ENCODE measurements at regions not wholly inside any gene's neighbourhood (a gene's known extent, or its start where the extent isn't known, plus 50 kb on each side); places are given as distances from the start of the nearest gene placed in this dataset.

GRCh38 chr3:150308481-150309256, 99.4 kb upstream of the TSC22D2 start:
- Histone ChIP-seq H3K27me3 (ENCODE audit: control insufficient read depth in 3 of 3, insufficient read depth in 3 of 3, low read depth in 1 of 3, low read length in 3 of 3) (peaks cover 0 to 5% (median 0%) of the 10 kb centered on the region in 3 experiments), H4K8ac (ENCODE audit: low read depth, low read length) (no peak overlapping the region), H3K14ac (ENCODE audit: low read length) (no peak overlapping the region), H3K18ac (ENCODE audit: low read length) (no peak overlapping the region), H2BK15ac (ENCODE audit: low read length) (no peak overlapping the region), H3K9ac (ENCODE audit: low read depth, low read length, poor library complexity) (no peak overlapping the region), H3K36me3 (replicated peaks in 1 of 2; ENCODE audit: control insufficient read depth in 2 of 2, insufficient read depth in 2 of 2, low read length in 2 of 2) (no peaks in the 10 kb centered on the region), H3K4me1 (ENCODE audit: control insufficient read depth in 2 of 2, insufficient read depth in 1 of 2, low read depth in 1 of 2, low read length in 2 of 2) (no peaks in the 10 kb centered on the region), H3K4me2 (ENCODE audit: insufficient read depth, low read length, poor library complexity, severe bottlenecking) (no peak overlapping the region), H3K4me3 (ENCODE audit: low read length in 2 of 2) (no peak overlapping the region), H3K23ac (ENCODE audit: low read depth, low read length, poor library complexity) (no peak overlapping the region), H3K9me3 (replicated peaks in 1 of 2; ENCODE audit: control insufficient read depth in 2 of 2, insufficient read depth in 1 of 2, low read depth in 1 of 2, low read length in 2 of 2) (no peaks in the 10 kb centered on the region), H2AFZ (ENCODE audit: low read length) (no peak overlapping the region), H3K27ac (replicated peaks; ENCODE audit: low read length) (no peak overlapping the region), H2BK5ac (ENCODE audit: low read length) (no peak overlapping the region), H2AK5ac (ENCODE audit: low read depth, low read length) (no peak overlapping the region), H2BK12ac (ENCODE audit: low read length) (peak overlapping the region; percentile 33), H4K91ac (ENCODE audit: low read depth, low read length, poor library complexity) (no peak overlapping the region), H3K79me1 (ENCODE audit: low read depth, low read length) (no peaks in the 10 kb centered on the region), H3K4ac (ENCODE audit: low read length) (no peak overlapping the region), H2BK120ac (ENCODE audit: low read depth, low read length) (no peak overlapping the region)
- WGBS, 2 donors (ENCODE audit: extremely low coverage in 2 of 2, insufficient read length in 2 of 2, insufficient replicate concordance in 1 of 2) = no CpG with 5 or more reads among the region's 12 CpGs
- no peak for DNase-seq (ENCODE audit: low spot score)

- no CpG with 5 or more reads among the region's 4 CpGs for WGBS, 2 donors (ENCODE audit: extremely low coverage in 2 of 2, insufficient read length in 2 of 2, insufficient replicate concordance in 1 of 2)
- no peak overlapping the region for H3K4me2 ChIP-seq (ENCODE audit: insufficient read depth, low read length, poor library complexity, severe bottlenecking)
- H2BK12ac ChIP-seq (ENCODE audit: low read length) = no peak overlapping the region
- no peaks in the 10 kb centered on the region for H3K4me1 ChIP-seq (ENCODE audit: control insufficient read depth in 2 of 2, insufficient read depth in 1 of 2, low read depth in 1 of 2, low read length in 2 of 2)
- H3K27me3 ChIP-seq (ENCODE audit: control insufficient read depth in 3 of 3, insufficient read depth in 3 of 3, low read depth in 1 of 3, low read length in 3 of 3) = peaks cover 0 to 3% (median 0%) of the 10 kb centered on the region in 3 experiments
- no peak overlapping the region for H2AK5ac ChIP-seq (ENCODE audit: low read depth, low read length)
- H3K23ac ChIP-seq (ENCODE audit: low read depth, low read length, poor library complexity) = no peak overlapping the region
- H3K9ac ChIP-seq (ENCODE audit: low read depth, low read length, poor library complexity) = no peak overlapping the region
- DNase-seq (ENCODE audit: low spot score) = no peak
- no peak overlapping the region for H4K91ac ChIP-seq (ENCODE audit: low read depth, low read length, poor library complexity)
- H3K36me3 ChIP-seq (replicated peaks in 1 of 2; ENCODE audit: control insufficient read depth in 2 of 2, insufficient read depth in 2 of 2, low read length in 2 of 2) = no peaks in the 10 kb centered on the region
- no peak overlapping the region for H3K27ac ChIP-seq (replicated peaks; ENCODE audit: low read length)
- no peak overlapping the region for H2AFZ ChIP-seq (ENCODE audit: low read length)
- H3K18ac ChIP-seq (ENCODE audit: low read length) = no peak overlapping the region
- no peak overlapping the region for H4K8ac ChIP-seq (ENCODE audit: low read depth, low read length)
- H3K14ac ChIP-seq (ENCODE audit: low read length) = no peak overlapping the region
- H3K9me3 ChIP-seq (replicated peaks in 1 of 2; ENCODE audit: control insufficient read depth in 2 of 2, insufficient read depth in 1 of 2, low read depth in 1 of 2, low read length in 2 of 2) = no peaks in the 10 kb centered on the region
- H2BK15ac ChIP-seq (ENCODE audit: low read length) = no peak overlapping the region
- no peaks in the 10 kb centered on the region for H3K79me1 ChIP-seq (ENCODE audit: low read depth, low read length)
- H2BK5ac ChIP-seq (ENCODE audit: low read length) = no peak overlapping the region
- H3K4ac ChIP-seq (ENCODE audit: low read length) = no peak overlapping the region
- no peak overlapping the region for H3K4me3 ChIP-seq (ENCODE audit: low read length in 2 of 2)
- no peak overlapping the region for H2BK120ac ChIP-seq (ENCODE audit: low read depth, low read length)
Measured at GRCh38 chr3:150308037-150308319, 100.1 kb upstream of the TSC22D2 start.

- no peak overlapping the region for H3K27ac ChIP-seq (replicated peaks; ENCODE audit: low read length)
- no peaks in the 10 kb centered on the region for H3K4me1 ChIP-seq (ENCODE audit: control insufficient read depth in 2 of 2, insufficient read depth in 1 of 2, low read depth in 1 of 2, low read length in 2 of 2)
- H2AFZ ChIP-seq (ENCODE audit: low read length) = no peak overlapping the region
- H3K4me2 ChIP-seq (ENCODE audit: insufficient read depth, low read length, poor library complexity, severe bottlenecking) = no peak overlapping the region
- no peak overlapping the region for H2BK12ac ChIP-seq (ENCODE audit: low read length)
- H4K8ac ChIP-seq (ENCODE audit: low read depth, low read length) = no peak overlapping the region
- no peak overlapping the region for H4K91ac ChIP-seq (ENCODE audit: low read depth, low read length, poor library complexity)
- H3K27me3 ChIP-seq (ENCODE audit: control insufficient read depth in 3 of 3, insufficient read depth in 3 of 3, low read depth in 1 of 3, low read length in 3 of 3) = no peaks in the 10 kb centered on the region
- no peak overlapping the region for H3K23ac ChIP-seq (ENCODE audit: low read depth, low read length, poor library complexity)
- no peaks in the 10 kb centered on the region for H3K36me3 ChIP-seq (replicated peaks in 1 of 2; ENCODE audit: control insufficient read depth in 2 of 2, insufficient read depth in 2 of 2, low read length in 2 of 2)
- no peak overlapping the region for H2BK5ac ChIP-seq (ENCODE audit: low read length)
- H3K4ac ChIP-seq (ENCODE audit: low read length) = no peak overlapping the region
- H2AK5ac ChIP-seq (ENCODE audit: low read depth, low read length) = no peak overlapping the region
- no peak overlapping the region for H3K14ac ChIP-seq (ENCODE audit: low read length)
- H3K9me3 ChIP-seq (replicated peaks in 1 of 2; ENCODE audit: control insufficient read depth in 2 of 2, insufficient read depth in 1 of 2, low read depth in 1 of 2, low read length in 2 of 2) = no peaks in the 10 kb centered on the region
- no CpG with 5 or more reads among the region's 6 CpGs for WGBS, 2 donors (ENCODE audit: extremely low coverage in 2 of 2, insufficient read length in 2 of 2, insufficient replicate concordance in 1 of 2)
- no peak overlapping the region for H3K9ac ChIP-seq (ENCODE audit: low read depth, low read length, poor library complexity)
- H3K4me3 ChIP-seq (ENCODE audit: low read length in 2 of 2) = no peak overlapping the region
- no peak for DNase-seq (ENCODE audit: low spot score)
- no peak overlapping the region for H2BK120ac ChIP-seq (ENCODE audit: low read depth, low read length)
- H2BK15ac ChIP-seq (ENCODE audit: low read length) = no peak overlapping the region
- H3K79me1 ChIP-seq (ENCODE audit: low read depth, low read length) = no peaks in the 10 kb centered on the region
- no peak overlapping the region for H3K18ac ChIP-seq (ENCODE audit: low read length)
Measured at GRCh38 chr3:150307311-150308036, 100.6 kb upstream of the TSC22D2 start.

GRCh38 chr3:150306906-150307305, 101.2 kb upstream of the TSC22D2 start:
- H3K14ac ChIP-seq (ENCODE audit: low read length) = no peak overlapping the region
- no peak overlapping the region for H2BK15ac ChIP-seq (ENCODE audit: low read length)
- H2BK5ac ChIP-seq (ENCODE audit: low read length) = no peak overlapping the region
- no peak overlapping the region for H3K23ac ChIP-seq (ENCODE audit: low read depth, low read length, poor library complexity)
- no peak overlapping the region for H3K27ac ChIP-seq (replicated peaks; ENCODE audit: low read length)
- no peak overlapping the region for H4K8ac ChIP-seq (ENCODE audit: low read depth, low read length)
- no peaks in the 10 kb centered on the region for H3K79me1 ChIP-seq (ENCODE audit: low read depth, low read length)
- no peak overlapping the region for H3K18ac ChIP-seq (ENCODE audit: low read length)
- no peak overlapping the region for H3K9ac ChIP-seq (ENCODE audit: low read depth, low read length, poor library complexity)
- H3K4me2 ChIP-seq (ENCODE audit: insufficient read depth, low read length, poor library complexity, severe bottlenecking) = no peak overlapping the region
- no CpG with 5 or more reads among the region's 5 CpGs for WGBS, 2 donors (ENCODE audit: extremely low coverage in 2 of 2, insufficient read length in 2 of 2, insufficient replicate concordance in 1 of 2)
- H2AFZ ChIP-seq (ENCODE audit: low read length) = no peak overlapping the region
- no peak overlapping the region for H2BK120ac ChIP-seq (ENCODE audit: low read depth, low read length)
- H3K4ac ChIP-seq (ENCODE audit: low read length) = no peak overlapping the region
- H3K9me3 ChIP-seq (replicated peaks in 1 of 2; ENCODE audit: control insufficient read depth in 2 of 2, insufficient read depth in 1 of 2, low read depth in 1 of 2, low read length in 2 of 2) = no peaks in the 10 kb centered on the region
- H3K4me1 ChIP-seq (ENCODE audit: control insufficient read depth in 2 of 2, insufficient read depth in 1 of 2, low read depth in 1 of 2, low read length in 2 of 2) = no peaks in the 10 kb centered on the region
- no peak overlapping the region for H4K91ac ChIP-seq (ENCODE audit: low read depth, low read length, poor library complexity)
- H2BK12ac ChIP-seq (ENCODE audit: low read length) = no peak overlapping the region
- H2AK5ac ChIP-seq (ENCODE audit: low read depth, low read length) = no peak overlapping the region
- H3K27me3 ChIP-seq (ENCODE audit: control insufficient read depth in 3 of 3, insufficient read depth in 3 of 3, low read depth in 1 of 3, low read length in 3 of 3) = no peaks in the 10 kb centered on the region
- no peak overlapping the region for H3K4me3 ChIP-seq (ENCODE audit: low read length in 2 of 2)
- no peak for DNase-seq (ENCODE audit: low spot score)
- H3K36me3 ChIP-seq (replicated peaks in 1 of 2; ENCODE audit: control insufficient read depth in 2 of 2, insufficient read depth in 2 of 2, low read length in 2 of 2) = no peaks in the 10 kb centered on the region
